HFF-Myc (cell line): ENCODE measurements at regions not wholly inside any gene's neighbourhood (a gene's known extent, or its start where the extent isn't known, plus 50 kb on each side); places are given as distances from the start of the nearest gene placed in this dataset.
"Not testable (repeated sequence)": the region's sequence is repeated elsewhere in the genome, so short reads cannot be mapped to it uniquely, and the experiment has no call there.

Experiments used
- DNase-seq: peaks from one replicate; pipeline ENCODE4 v3.0.0-alpha.2; 2011; ENCODE audit warnings: low read depth; ENCODE audit errors: extremely low read depth
- H3K4me3 ChIP-seq: replicated peaks from 2 replicates; pipeline ENCODE4 v1.5.1; 2011; ENCODE audit warnings: low read depth, mild to moderate bottlenecking, control low read depth, low read length
- TF ChIP-seq, protein P1 (sequence below): IDR thresholded peaks from 2 replicates; pipeline ENCODE4 v1.5.1; 2012; ENCODE audit warnings: mild to moderate bottlenecking, low read depth, low read length, control low read depth; ENCODE audit errors: missing control alignments

DNA sequence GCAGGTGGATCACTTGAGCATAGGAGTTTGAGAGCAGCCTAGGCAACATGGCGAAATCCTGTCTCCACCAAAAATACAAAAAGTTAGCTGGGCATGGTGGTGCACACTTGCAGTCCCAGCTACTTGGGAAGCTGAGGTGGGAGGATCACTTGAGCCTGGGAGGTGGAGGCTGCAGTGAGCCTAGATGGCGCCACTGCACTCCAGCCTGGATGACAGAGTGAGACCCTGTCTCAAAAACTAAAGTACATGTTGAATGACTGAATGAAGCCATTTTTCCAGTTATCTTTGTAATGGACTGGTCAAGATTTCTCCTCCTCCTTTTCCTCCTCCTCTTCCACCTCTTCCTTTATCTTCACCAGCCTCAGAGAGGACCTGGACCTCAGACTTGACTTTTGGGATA, 272.0 kb downstream of the SMAD2 start:
- DNase-seq, result no peak
- no peak overlapping the region for H3K4me3 ChIP-seq
- TF ChIP-seq, protein P1, sequence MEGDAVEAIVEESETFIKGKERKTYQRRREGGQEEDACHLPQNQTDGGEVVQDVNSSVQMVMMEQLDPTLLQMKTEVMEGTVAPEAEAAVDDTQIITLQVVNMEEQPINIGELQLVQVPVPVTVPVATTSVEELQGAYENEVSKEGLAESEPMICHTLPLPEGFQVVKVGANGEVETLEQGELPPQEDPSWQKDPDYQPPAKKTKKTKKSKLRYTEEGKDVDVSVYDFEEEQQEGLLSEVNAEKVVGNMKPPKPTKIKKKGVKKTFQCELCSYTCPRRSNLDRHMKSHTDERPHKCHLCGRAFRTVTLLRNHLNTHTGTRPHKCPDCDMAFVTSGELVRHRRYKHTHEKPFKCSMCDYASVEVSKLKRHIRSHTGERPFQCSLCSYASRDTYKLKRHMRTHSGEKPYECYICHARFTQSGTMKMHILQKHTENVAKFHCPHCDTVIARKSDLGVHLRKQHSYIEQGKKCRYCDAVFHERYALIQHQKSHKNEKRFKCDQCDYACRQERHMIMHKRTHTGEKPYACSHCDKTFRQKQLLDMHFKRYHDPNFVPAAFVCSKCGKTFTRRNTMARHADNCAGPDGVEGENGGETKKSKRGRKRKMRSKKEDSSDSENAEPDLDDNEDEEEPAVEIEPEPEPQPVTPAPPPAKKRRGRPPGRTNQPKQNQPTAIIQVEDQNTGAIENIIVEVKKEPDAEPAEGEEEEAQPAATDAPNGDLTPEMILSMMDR, result no peak

DNA sequence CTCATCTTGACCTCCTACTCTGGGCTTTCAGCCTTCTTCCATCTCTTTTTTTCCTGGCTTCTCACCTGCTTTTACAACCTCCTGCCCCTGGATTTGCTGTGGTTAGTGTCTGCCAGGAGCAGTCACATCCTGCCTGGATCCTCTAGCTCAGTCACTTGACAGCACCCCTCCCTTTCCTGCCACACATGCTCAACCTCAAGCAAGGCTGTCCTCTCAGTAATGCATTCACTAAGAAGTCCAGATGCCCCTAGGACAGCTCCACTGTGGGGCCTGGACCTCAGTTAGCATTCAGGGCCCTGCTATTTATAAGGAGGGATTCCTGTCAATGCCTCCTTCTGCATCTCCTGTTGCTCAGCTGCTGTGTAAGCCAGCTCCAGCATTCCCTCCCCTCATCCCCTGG, 275.5 kb downstream of the SMAD2 start:
- no peak overlapping the region for H3K4me3 ChIP-seq
- TF ChIP-seq, protein P1, result no peak
- no peak for DNase-seq

DNA sequence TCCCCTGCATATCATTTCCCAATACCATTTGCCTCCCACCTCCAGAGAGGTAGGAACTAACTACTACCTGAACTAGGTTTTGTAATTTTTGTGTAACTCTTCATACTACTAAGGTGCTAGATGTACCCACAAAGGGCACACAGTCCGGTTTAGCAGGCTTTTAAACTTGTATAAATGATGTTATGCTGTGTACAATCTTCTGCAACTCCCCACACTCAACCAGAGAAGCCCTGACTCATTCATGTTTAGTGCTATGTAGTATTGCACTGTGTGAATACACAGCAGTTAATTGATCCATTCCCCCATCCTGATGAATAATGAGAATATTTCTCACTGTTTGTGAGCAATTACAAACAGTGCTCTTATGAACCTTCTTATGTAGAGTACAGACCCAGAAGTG, 285.6 kb downstream of the SMAD2 start:
- TF ChIP-seq, protein P1, result no peak
- DNase-seq, result no peak
- H3K4me3 ChIP-seq, result no peak overlapping the region

DNA sequence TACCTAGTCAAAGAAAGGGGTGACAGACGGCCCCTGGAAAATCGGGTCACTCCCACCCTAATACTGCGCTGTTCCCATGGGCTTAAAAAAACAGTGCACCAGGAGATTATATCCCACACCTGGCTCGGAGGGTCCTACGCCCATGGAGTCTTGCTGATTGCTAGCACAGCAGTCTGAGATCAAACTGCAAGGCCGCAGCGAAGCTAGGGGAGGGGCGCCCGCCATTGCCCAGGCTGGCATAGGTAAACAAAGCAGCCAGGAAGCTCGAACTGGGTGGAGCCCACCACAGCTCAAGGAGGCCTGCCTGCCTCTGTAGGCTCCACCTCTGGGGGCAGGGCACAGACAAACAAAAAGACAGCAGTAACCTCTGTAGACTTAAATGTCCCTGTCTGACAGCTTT, 292.9 kb downstream of the SMAD2 start:
- H3K4me3 ChIP-seq, DNase-seq: not testable (repeated sequence)

DNA sequence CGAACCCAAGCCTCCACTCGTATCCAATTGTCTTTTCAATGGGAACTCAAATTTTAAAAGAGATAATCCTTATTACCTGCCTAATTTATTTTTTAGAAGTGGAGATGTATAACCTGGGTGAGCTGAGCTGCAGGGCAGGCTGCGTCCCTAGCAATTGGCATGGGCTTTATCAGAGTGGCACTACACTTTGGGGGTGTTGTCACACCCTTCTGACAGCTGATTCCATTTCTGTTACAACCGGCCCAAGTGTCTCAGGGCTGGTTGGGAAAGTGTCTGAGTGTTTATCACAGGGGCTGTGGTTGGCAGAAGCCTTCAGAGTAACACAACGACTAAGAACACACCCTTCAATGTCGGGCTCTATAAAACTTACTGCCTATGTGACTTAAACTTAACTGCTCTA, 295.0 kb downstream of the SMAD2 start:
- TF ChIP-seq, protein P1, result no peak

DNA sequence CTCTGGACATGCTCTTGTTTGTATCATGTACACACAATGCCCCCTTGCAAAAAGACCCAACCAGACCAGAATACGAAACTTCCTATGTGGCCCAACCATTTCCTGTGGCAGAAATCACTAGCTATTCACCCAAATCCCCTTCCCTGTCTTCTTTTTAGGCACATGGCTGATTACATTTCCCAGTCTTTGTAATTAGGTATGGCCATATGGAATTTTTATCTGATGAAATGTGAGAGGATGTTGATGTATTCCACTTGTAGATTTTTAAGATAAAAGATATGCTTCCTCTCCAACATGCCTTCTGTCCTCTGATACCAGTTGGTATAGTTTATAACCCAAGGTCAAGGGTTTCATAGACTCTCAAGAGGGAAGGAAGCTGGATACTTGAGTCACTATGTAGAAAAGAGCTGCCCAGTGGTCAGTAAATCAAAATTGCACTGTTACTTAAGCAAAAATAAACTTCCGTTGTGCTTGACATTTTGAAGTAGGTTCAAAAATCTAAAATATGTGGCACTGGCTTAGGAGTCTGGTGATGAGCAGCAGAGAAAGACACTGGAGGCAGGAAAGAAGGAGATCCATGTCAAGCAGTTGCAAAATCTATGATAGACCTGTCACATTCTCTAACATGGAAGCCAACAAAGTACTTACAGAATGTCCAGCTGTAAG, 297.4 kb downstream of the SMAD2 start:
- TF ChIP-seq, protein P1, result no peak
- DNase-seq, result no peak
- no peak overlapping the region for H3K4me3 ChIP-seq

More for the DNA sequence above, 295.0 kb downstream of the SMAD2 start:
- no peak overlapping the region for H3K4me3 ChIP-seq
- DNase-seq, result no peak

DNA sequence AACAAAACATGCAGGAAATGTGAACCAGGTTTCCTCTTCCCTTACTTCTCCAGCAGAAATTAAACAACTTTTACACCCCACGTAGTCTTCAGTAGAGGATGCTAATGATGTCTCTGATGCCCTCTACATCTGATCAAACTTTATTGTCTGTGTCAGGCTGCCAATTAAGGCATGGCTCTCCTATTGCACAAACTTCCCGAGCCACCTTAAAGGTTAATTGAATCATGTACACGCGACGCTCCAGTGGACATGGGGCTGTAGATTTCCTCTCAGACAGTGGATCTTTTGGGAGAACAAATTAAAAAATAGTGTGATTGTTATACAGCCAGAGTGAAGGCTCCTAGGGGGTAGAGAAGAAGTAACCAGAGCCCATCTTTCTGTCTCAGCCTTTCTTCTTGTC, 301.6 kb downstream of the SMAD2 start:
- TF ChIP-seq, protein P1, result no peak
- no peak overlapping the region for H3K4me3 ChIP-seq
- DNase-seq, result no peak
